IMR-90 (cell line): ENCODE measurements at regions not wholly inside any gene's neighbourhood (a gene's known extent, or its start where the extent isn't known, plus 50 kb on each side); places are given as distances from the start of the nearest gene placed in this dataset.

ENCODE experiments used
- ATAC-seq: fragments of 200-7000 bp; cut with Tn5 transposase; 2 replicates; pipeline ENCODE4 v1.9.1; 2020; ENCODE audit warnings: low read depth, mild to moderate bottlenecking, moderate library complexity
- BruUV-seq: library from RNA; stranded (reverse); fragments of 400-500 nt; replicated peaks from 2 replicates; lab custom pipeline; 2021; lab: Mats Ljungman, UMichigan
- CTCF ChIA-PET: fragments of 300-600 bp; formaldehyde crosslinking; extraction: SDS; loops from one replicate; lab custom pipeline; 2021; ENCODE audit warnings: antibody characterized with exemption; lab: Yijun Ruan, JAX
- POLR2A ChIA-PET: fragments of 300-600 bp; sonication (Branson Sonifier 250); formaldehyde crosslinking; loops from one replicate; lab custom pipeline; 2022; ENCODE audit warnings: antibody characterized with exemption; ENCODE audit not compliant: unreplicated experiment; lab: Charles Lee
- DNase-seq: peaks from one replicate; pipeline ENCODE4 v3.0.0; 2013
- H2AFZ ChIP-seq: replicated peaks from 2 replicates; pipeline ENCODE3; 2013; ENCODE audit warnings: low read length, mild to moderate bottlenecking; ENCODE audit not compliant: poor library complexity
- H2AK5ac ChIP-seq: 2 replicates; pipeline ENCODE4 v1.6.1; 2013; ENCODE audit warnings: low read depth, low read length, inconsistent platforms
- H2AK9ac ChIP-seq: replicated peaks from 2 replicates; pipeline ENCODE3; 2013; ENCODE audit warnings: mild to moderate bottlenecking, low read depth, low read length, moderate library complexity; ENCODE audit not compliant: poor library complexity
- H2BK120ac ChIP-seq: 2 replicates; pipeline ENCODE4 v1.6.1; 2013; ENCODE audit warnings: low read depth, low read length, inconsistent platforms
- H2BK15ac ChIP-seq: 3 replicates; pipeline ENCODE4 v1.6.1; 2013; ENCODE audit warnings: low read depth, low read length, inconsistent platforms
- H2BK20ac ChIP-seq: 2 replicates; pipeline ENCODE4 v1.6.1; 2013; ENCODE audit warnings: low read depth, mild to moderate bottlenecking, inconsistent platforms, low read length, moderate library complexity
- H2BK5ac ChIP-seq: 2 replicates; pipeline ENCODE4 v1.6.1; 2013; ENCODE audit warnings: mild to moderate bottlenecking, low read depth, low read length, inconsistent platforms; ENCODE audit not compliant: poor library complexity, severe bottlenecking
- H3K14ac ChIP-seq: replicated peaks from 2 replicates; pipeline ENCODE4 v1.6.1; 2013; ENCODE audit warnings: low read depth, low read length, inconsistent platforms
- H3K18ac ChIP-seq: 2 replicates; pipeline ENCODE4 v1.6.1; 2013; ENCODE audit warnings: low read depth, low read length, control low read depth
- H3K23ac ChIP-seq: 2 replicates; pipeline ENCODE4 v1.6.1; 2013; ENCODE audit warnings: low read depth, low read length, inconsistent platforms
- H3K27ac ChIP-seq: 2 replicates; pipeline ENCODE4 v1.5.1; 2013; ENCODE audit warnings: mild to moderate bottlenecking, control low read depth, low read length; ENCODE audit not compliant: insufficient read depth
- H3K27me3 ChIP-seq: 2 replicates; pipeline ENCODE4 v1.6.1; 2013; ENCODE audit warnings: low read length; ENCODE audit not compliant: control insufficient read depth, insufficient read depth
- H3K36me3 ChIP-seq: 2 replicates; pipeline ENCODE4 v1.6.1; 2013; ENCODE audit warnings: low read length, mixed read lengths; ENCODE audit not compliant: control insufficient read depth, insufficient read depth
- H3K4ac ChIP-seq: 2 replicates; pipeline ENCODE4 v1.6.1; 2013; ENCODE audit warnings: low read depth, low read length, inconsistent platforms
- H3K4me1 ChIP-seq: 2 replicates; pipeline ENCODE4 v1.6.1; 2013; ENCODE audit warnings: low read length, mixed read lengths; ENCODE audit not compliant: control insufficient read depth, insufficient read depth
- H3K4me2 ChIP-seq: 2 replicates; pipeline ENCODE4 v1.6.1; 2013; ENCODE audit warnings: low read depth, mild to moderate bottlenecking, control low read depth, low read length, moderate library complexity
- H3K4me3 ChIP-seq: 2 replicates; pipeline ENCODE4 v1.5.1; 2013; ENCODE audit warnings: low read depth, mild to moderate bottlenecking, control low read depth, low read length, moderate library complexity; ENCODE audit not compliant: insufficient read depth
- H3K56ac ChIP-seq: 2 replicates; pipeline ENCODE4 v1.6.1; 2013; ENCODE audit warnings: low read length, inconsistent platforms; ENCODE audit not compliant: insufficient read depth; ENCODE audit errors: extremely low read depth
- H3K79me1 ChIP-seq, 2 experiments: 2 replicates each; pipeline ENCODE4 v1.6.1; 2013; ENCODE audit warnings: low read length in 2 of 2, inconsistent platforms in 1 of 2, low read depth in 1 of 2
- H3K9ac ChIP-seq: 2 replicates; pipeline ENCODE4 v1.6.1; 2013; ENCODE audit warnings: low read depth, low read length, control low read depth
- H3K9me1 ChIP-seq: 2 replicates; pipeline ENCODE4 v1.6.1; 2013; ENCODE audit warnings: low read length, inconsistent platforms; ENCODE audit not compliant: insufficient read depth
- H3K9me3 ChIP-seq: 2 replicates; pipeline ENCODE4 v1.6.1; 2013; ENCODE audit warnings: low read length; ENCODE audit not compliant: control insufficient read depth, insufficient read depth
- H4K20me1 ChIP-seq: 2 replicates; pipeline ENCODE4 v1.6.1; 2013; ENCODE audit warnings: low read length, inconsistent platforms; ENCODE audit not compliant: insufficient read depth
- H4K5ac ChIP-seq: 2 replicates; pipeline ENCODE4 v1.6.1; 2013; ENCODE audit warnings: mild to moderate bottlenecking, low read depth, low read length, control low read depth
- H4K8ac ChIP-seq, 2 experiments: 2 replicates each; pipeline ENCODE4 v1.6.1; 2013; ENCODE audit warnings: low read depth in 2 of 2, low read length in 2 of 2, control low read depth in 1 of 2, inconsistent platforms in 1 of 2
- H4K91ac ChIP-seq: 2 replicates; pipeline ENCODE4 v1.6.1; 2013; ENCODE audit warnings: low read depth, low read length, inconsistent platforms; ENCODE audit not compliant: insufficient read depth
- BHLHE40 ChIP-seq: fragments of 150-350 bp; IDR thresholded peaks from 2 replicates; pipeline ENCODE4 v1.6.1; 2016; ENCODE audit warnings: mild to moderate bottlenecking, low read depth, low read length
- CEBPB ChIP-seq: IDR thresholded peaks from 2 replicates; pipeline ENCODE4 v1.6.1; 2012; ENCODE audit warnings: low read depth, low read length, improper control_type of control experiment
- CHD1 ChIP-seq: IDR thresholded peaks from 2 replicates; pipeline ENCODE4 v1.6.1; 2012; ENCODE audit warnings: low read depth, low read length, improper control_type of control experiment
- FOS ChIP-seq: fragments of 150-350 bp; IDR thresholded peaks from 2 replicates; pipeline ENCODE4 v1.6.1; 2016; ENCODE audit warnings: low read depth, low read length
- MAFK ChIP-seq: IDR thresholded peaks from 2 replicates; pipeline ENCODE4 v1.6.1; 2012; ENCODE audit warnings: low read depth, low read length, improper control_type of control experiment
- MAZ ChIP-seq: IDR thresholded peaks from 2 replicates; pipeline ENCODE4 v1.6.1; 2012; ENCODE audit warnings: low read depth, mild to moderate bottlenecking, low read length, improper control_type of control experiment, moderate library complexity, borderline replicate concordance
- MXI1 ChIP-seq: IDR thresholded peaks from 2 replicates; pipeline ENCODE4 v1.6.1; 2012; ENCODE audit warnings: low read depth, mild to moderate bottlenecking, low read length, moderate library complexity, borderline replicate concordance
- NFE2L2 ChIP-seq: fragments of 150-350 bp; IDR thresholded peaks from 2 replicates; pipeline ENCODE4 v1.6.1; 2016; ENCODE audit warnings: low read depth, mild to moderate bottlenecking, low read length
- POLR2A ChIP-seq: IDR thresholded peaks from 2 replicates; pipeline ENCODE4 v1.6.1; 2012; ENCODE audit warnings: mild to moderate bottlenecking, low read depth, low read length
- RAD21 ChIP-seq: IDR thresholded peaks from 2 replicates; pipeline ENCODE4 v1.6.1; 2012; ENCODE audit warnings: low read length, improper control_type of control experiment
- RCOR1 ChIP-seq: IDR thresholded peaks from 2 replicates; pipeline ENCODE4 v1.6.1; 2012; ENCODE audit warnings: mild to moderate bottlenecking, low read length, improper control_type of control experiment; ENCODE audit not compliant: insufficient replicate concordance
- RFX5 ChIP-seq: IDR thresholded peaks from 2 replicates; pipeline ENCODE4 v1.8.0; 2012; ENCODE audit warnings: low read depth, mild to moderate bottlenecking, low read length, moderate library complexity
- SMC3 ChIP-seq: fragments of 150-350 bp; IDR thresholded peaks from 2 replicates; pipeline ENCODE4 v1.6.1; 2016; ENCODE audit warnings: low read depth, mild to moderate bottlenecking, antibody characterized with exemption, low read length, moderate library complexity
- USF2 ChIP-seq: fragments of 150-350 bp; IDR thresholded peaks from 2 replicates; pipeline ENCODE4 v1.6.1; 2017; ENCODE audit warnings: mild to moderate bottlenecking, antibody characterized with exemption, low read length, low read depth
- WGBS, 2 experiments: methylation state at CpG; one replicate each; pipeline versions ENCODE4 v1.1.5 to v1.1.7; 2013; ENCODE audit warnings: missing lambda C conversion rate in 2 of 2; ENCODE audit not compliant: insufficient read length in 1 of 2; ENCODE audit errors: extremely low coverage in 2 of 2; 5-methylcytosine and 5-hydroxymethylcytosine counted together
- dilution Hi-C: fragments of 300-500 bp; cut with HindIII; formaldehyde crosslinking; loops from one replicate; pipeline ENCODE4 v1.14.3; 2018; ENCODE audit warnings: low sequenced_read_pairs; ENCODE audit not compliant: unreplicated experiment
- in situ Hi-C: fragments of 300-500 bp; cut with MboI; formaldehyde crosslinking; loops from 3 replicates; pipeline ENCODE4 v1.14.3; 2019; ENCODE audit warnings: low sequenced_read_pairs, inconsistent platforms, mixed read lengths
- intact Hi-C: fragments of 100-400 bp; cut with micrococcal nuclease; formaldehyde crosslinking; loops from 2 replicates; pipeline ENCODE4 v1.10.0; 2022
- TF ChIP-seq, protein P1 (sequence below): fragments of 150-350 bp; IDR thresholded peaks from 2 replicates; pipeline ENCODE4 v1.6.1; 2016; ENCODE audit warnings: low read depth, mild to moderate bottlenecking, low read length, moderate library complexity, borderline replicate concordance
- TF ChIP-seq, protein P2 (sequence below): conservative IDR thresholded peaks from 2 replicates; pipeline ENCODE4 v1.5.1; 2012; ENCODE audit warnings: mild to moderate bottlenecking, low read depth, low read length, improper control_type of control experiment

DNA sequence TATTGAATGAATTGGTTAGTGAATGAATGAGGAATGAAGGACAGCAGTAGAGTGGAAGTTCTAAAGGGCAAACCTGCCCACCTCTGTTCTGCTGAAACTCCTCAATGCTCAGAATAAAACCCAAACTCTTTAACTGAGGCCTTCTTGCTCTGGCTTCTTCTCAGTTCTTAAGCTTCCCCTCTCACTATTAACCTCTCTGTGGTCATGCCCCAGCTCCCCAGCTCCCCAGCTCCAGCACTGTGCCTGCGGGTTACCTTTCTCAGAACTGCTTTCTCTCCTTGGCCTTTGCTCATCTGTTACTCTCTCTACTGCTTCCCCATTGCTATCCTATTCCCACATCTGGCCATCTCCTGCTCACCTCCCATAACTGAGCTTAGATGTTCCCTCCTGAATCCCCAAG is 137.4 kb downstream of the NXPE2 start:
- CTCF ChIA-PET, result no interaction called here

More for the DNA sequence above, 137.4 kb downstream of the NXPE2 start:
- H4K8ac ChIP-seq, result no peak overlapping the region
- no peaks in the 10 kb centered on the region for H3K9me1 ChIP-seq
- no peak overlapping the region for H3K4me2 ChIP-seq
- no peak overlapping the region for H2AK9ac ChIP-seq
- H3K4ac ChIP-seq, result no peak overlapping the region
- no peak for ATAC-seq
- no peaks in the 10 kb centered on the region for H3K27me3 ChIP-seq
- no peak overlapping the region for H3K27ac ChIP-seq
- H2AK5ac ChIP-seq, result no peak overlapping the region
- no peak overlapping the region for H4K91ac ChIP-seq
- H3K9me3 ChIP-seq, result no peaks in the 10 kb centered on the region; the same call in 1 of the 2 replicates
- no peaks in the 10 kb centered on the region for H4K20me1 ChIP-seq
- POLR2A ChIA-PET, result no interaction called here
- H3K36me3 ChIP-seq, result no peaks in the 10 kb centered on the region
- H3K18ac ChIP-seq, result no peak overlapping the region
- no peak overlapping the region for H3K14ac ChIP-seq
- H4K5ac ChIP-seq, result no peak overlapping the region
- dilution Hi-C loops (no loop called here), in situ Hi-C loops (no loop called here), intact Hi-C loops (no loop called here)
- H3K4me3 ChIP-seq, result no peak overlapping the region
- no peaks in the 10 kb centered on the region for H3K79me1 ChIP-seq
- H3K4me1 ChIP-seq, result no peaks in the 10 kb centered on the region
- no peak for DNase-seq
- WGBS, 2 experiments, result 13% methylated on average over 1 of the region's 1 CpG; no CpG with 5 or more reads in 1 of the 2 experiments
- no peak overlapping the region for H2BK20ac ChIP-seq
- H2BK5ac ChIP-seq, result no peak overlapping the region
- no peak overlapping the region for H2BK15ac ChIP-seq
- no peak overlapping the region for H3K23ac ChIP-seq
- H3K56ac ChIP-seq, result no peak overlapping the region
- TF ChIP-seq MAZ, result no peak
- TF ChIP-seq, protein P1, sequence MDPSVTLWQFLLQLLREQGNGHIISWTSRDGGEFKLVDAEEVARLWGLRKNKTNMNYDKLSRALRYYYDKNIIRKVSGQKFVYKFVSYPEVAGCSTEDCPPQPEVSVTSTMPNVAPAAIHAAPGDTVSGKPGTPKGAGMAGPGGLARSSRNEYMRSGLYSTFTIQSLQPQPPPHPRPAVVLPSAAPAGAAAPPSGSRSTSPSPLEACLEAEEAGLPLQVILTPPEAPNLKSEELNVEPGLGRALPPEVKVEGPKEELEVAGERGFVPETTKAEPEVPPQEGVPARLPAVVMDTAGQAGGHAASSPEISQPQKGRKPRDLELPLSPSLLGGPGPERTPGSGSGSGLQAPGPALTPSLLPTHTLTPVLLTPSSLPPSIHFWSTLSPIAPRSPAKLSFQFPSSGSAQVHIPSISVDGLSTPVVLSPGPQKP, result no peak
- no peak for TF ChIP-seq USF2
- TF ChIP-seq CEBPB, result no peak
- TF ChIP-seq RFX5, result no peak
- TF ChIP-seq MAFK, result no peak
- no peak for TF ChIP-seq FOS
- no peak for TF ChIP-seq RCOR1
- no peak for TF ChIP-seq CHD1
- TF ChIP-seq SMC3, result no peak
- TF ChIP-seq BHLHE40, result no peak
- TF ChIP-seq POLR2A, result no peak
- no peak for TF ChIP-seq RAD21
- no peak for TF ChIP-seq MXI1
- TF ChIP-seq, protein P2, sequence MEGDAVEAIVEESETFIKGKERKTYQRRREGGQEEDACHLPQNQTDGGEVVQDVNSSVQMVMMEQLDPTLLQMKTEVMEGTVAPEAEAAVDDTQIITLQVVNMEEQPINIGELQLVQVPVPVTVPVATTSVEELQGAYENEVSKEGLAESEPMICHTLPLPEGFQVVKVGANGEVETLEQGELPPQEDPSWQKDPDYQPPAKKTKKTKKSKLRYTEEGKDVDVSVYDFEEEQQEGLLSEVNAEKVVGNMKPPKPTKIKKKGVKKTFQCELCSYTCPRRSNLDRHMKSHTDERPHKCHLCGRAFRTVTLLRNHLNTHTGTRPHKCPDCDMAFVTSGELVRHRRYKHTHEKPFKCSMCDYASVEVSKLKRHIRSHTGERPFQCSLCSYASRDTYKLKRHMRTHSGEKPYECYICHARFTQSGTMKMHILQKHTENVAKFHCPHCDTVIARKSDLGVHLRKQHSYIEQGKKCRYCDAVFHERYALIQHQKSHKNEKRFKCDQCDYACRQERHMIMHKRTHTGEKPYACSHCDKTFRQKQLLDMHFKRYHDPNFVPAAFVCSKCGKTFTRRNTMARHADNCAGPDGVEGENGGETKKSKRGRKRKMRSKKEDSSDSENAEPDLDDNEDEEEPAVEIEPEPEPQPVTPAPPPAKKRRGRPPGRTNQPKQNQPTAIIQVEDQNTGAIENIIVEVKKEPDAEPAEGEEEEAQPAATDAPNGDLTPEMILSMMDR, result no peak
- TF ChIP-seq NFE2L2, result no peak
- no peak overlapping the region for H2BK120ac ChIP-seq
- no peak overlapping the region for H3K9ac ChIP-seq
- BruUV-seq, result no TSS peak
- H2AFZ ChIP-seq, result no peak overlapping the region
